SU-DHL-6 (cell line): ENCODE measurements at regions not wholly inside any gene's neighbourhood (a gene's known extent, or its start where the extent isn't known, plus 50 kb on each side); places are given as distances from the start of the nearest gene placed in this dataset.

ENCODE experiments used
- H2AFZ ChIP-seq: fragments of 200-600 bp; sonication (generic); 2 replicates; pipeline ENCODE4 v1.6.1; 2014; ENCODE audit warnings: low read depth, mild to moderate bottlenecking, moderate library complexity, mixed read lengths, antibody characterized with exemption, low read length; ENCODE audit not compliant: severe bottlenecking
- H3F3A ChIP-seq: fragments of 200-600 bp; shearing (Covaris generic); 2 replicates; pipeline ENCODE4 v1.6.0; 2016; ENCODE audit warnings: antibody characterized with exemption, mild to moderate bottlenecking; ENCODE audit not compliant: insufficient read depth
- H3K27ac ChIP-seq: fragments of 200-600 bp; sonication (generic); 2 replicates; pipeline ENCODE4 v1.5.1; 2016; ENCODE audit warnings: low read depth, mild to moderate bottlenecking, low read length, moderate library complexity, mixed read lengths
- H3K27me3 ChIP-seq: fragments of 200-600 bp; sonication (generic), shearing (Covaris generic); 2 replicates; pipeline ENCODE4 v1.6.0; 2014; ENCODE audit warnings: mild to moderate bottlenecking, low read length
- H3K36me3 ChIP-seq: fragments of 200-600 bp; sonication (generic); 2 replicates; pipeline ENCODE4 v1.6.1; 2014; ENCODE audit warnings: mild to moderate bottlenecking, low read length, mixed read lengths
- H3K4me2 ChIP-seq: fragments of 300-600, 200-600 bp; shearing (Covaris generic), sonication (generic); 2 replicates; pipeline ENCODE4 v1.6.0; 2014; ENCODE audit warnings: low read length, low read depth, mild to moderate bottlenecking; ENCODE audit not compliant: poor library complexity, severe bottlenecking
- H3K4me3 ChIP-seq: fragments of 200-600 bp; sonication (generic); 2 replicates; pipeline ENCODE4 v1.5.1; 2014; ENCODE audit warnings: antibody characterized with exemption, low read length, mild to moderate bottlenecking, mixed read lengths; ENCODE audit not compliant: insufficient read depth, poor library complexity, severe bottlenecking
- H3K79me2 ChIP-seq: fragments of 200-600 bp; sonication (generic); 2 replicates; pipeline ENCODE4 v1.6.1; 2014; ENCODE audit warnings: mild to moderate bottlenecking, low read length, moderate library complexity; ENCODE audit not compliant: insufficient read depth
- H3K9ac ChIP-seq: fragments of 200-600 bp; sonication (generic); 2 replicates; pipeline ENCODE4 v1.7.0; 2014; ENCODE audit warnings: mild to moderate bottlenecking, low read length
- H3K9me2 ChIP-seq: fragments of 200-600 bp; sonication (generic); replicated peaks from 2 replicates; pipeline ENCODE4 v1.6.1; 2014; ENCODE audit warnings: low read length; ENCODE audit not compliant: insufficient read depth
- H3K9me3 ChIP-seq: fragments of 200-600 bp; sonication (generic); 2 replicates; pipeline ENCODE4 v1.6.1; 2014; ENCODE audit warnings: low read length, mixed read lengths; ENCODE audit not compliant: insufficient read depth
- H4K20me1 ChIP-seq: fragments of 200-600 bp; sonication (generic); 2 replicates; pipeline ENCODE4 v1.6.1; 2014; ENCODE audit warnings: low read depth, mild to moderate bottlenecking, antibody characterized with exemption, low read length, moderate library complexity, mixed read lengths
- EZH2phosphoT487 ChIP-seq: fragments of 200-600 bp; sonication (generic), shearing (Covaris generic); conservative IDR thresholded peaks from 2 replicates; pipeline ENCODE4 v1.6.1; 2018; ENCODE audit warnings: mild to moderate bottlenecking, antibody characterized with exemption, low read length, moderate library complexity, mixed read lengths
- TF ChIP-seq, protein P1 (sequence below): fragments of 200-600 bp; sonication (generic); IDR thresholded peaks from one replicate; pipeline ENCODE4 v1.5.1; 2017; ENCODE audit warnings: antibody characterized with exemption, mild to moderate bottlenecking, low read length, moderate library complexity; ENCODE audit not compliant: insufficient read depth, poor library complexity, severe bottlenecking

DNA sequence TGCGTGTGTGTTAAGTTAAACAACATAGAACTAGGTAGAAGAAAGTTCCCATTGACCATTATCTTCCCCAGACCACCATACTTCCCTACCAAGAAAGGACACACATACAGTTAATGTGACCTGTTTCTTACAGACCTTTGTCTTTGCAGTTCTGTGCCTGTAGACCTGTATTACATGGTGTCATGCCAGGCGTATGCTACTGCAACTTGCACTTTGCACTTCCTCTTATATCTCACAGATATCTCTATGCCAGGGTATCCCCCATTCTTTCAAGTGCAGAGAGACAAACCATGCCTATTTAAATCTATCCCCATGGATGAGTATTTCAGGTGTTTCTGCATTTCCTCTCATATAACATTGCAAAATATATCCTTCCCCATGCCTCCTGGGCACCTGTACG, 136.8 kb upstream of the PKDCC start:
- no peak overlapping the region for H3K4me2 ChIP-seq
- H3K27me3 ChIP-seq: no peaks in the 10 kb centered on the region
- TF ChIP-seq, protein P1, sequence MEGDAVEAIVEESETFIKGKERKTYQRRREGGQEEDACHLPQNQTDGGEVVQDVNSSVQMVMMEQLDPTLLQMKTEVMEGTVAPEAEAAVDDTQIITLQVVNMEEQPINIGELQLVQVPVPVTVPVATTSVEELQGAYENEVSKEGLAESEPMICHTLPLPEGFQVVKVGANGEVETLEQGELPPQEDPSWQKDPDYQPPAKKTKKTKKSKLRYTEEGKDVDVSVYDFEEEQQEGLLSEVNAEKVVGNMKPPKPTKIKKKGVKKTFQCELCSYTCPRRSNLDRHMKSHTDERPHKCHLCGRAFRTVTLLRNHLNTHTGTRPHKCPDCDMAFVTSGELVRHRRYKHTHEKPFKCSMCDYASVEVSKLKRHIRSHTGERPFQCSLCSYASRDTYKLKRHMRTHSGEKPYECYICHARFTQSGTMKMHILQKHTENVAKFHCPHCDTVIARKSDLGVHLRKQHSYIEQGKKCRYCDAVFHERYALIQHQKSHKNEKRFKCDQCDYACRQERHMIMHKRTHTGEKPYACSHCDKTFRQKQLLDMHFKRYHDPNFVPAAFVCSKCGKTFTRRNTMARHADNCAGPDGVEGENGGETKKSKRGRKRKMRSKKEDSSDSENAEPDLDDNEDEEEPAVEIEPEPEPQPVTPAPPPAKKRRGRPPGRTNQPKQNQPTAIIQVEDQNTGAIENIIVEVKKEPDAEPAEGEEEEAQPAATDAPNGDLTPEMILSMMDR: no peak
- TF ChIP-seq EZH2phosphoT487: no peak
- no peak overlapping the region for H3K27ac ChIP-seq
- H3K4me3 ChIP-seq: no peak overlapping the region
- no peak overlapping the region for H3K9ac ChIP-seq
- H4K20me1 ChIP-seq: no peaks in the 10 kb centered on the region
- H2AFZ ChIP-seq: no peak overlapping the region
- no peaks in the 10 kb centered on the region for H3K36me3 ChIP-seq
- no peaks in the 10 kb centered on the region for H3K9me3 ChIP-seq
- no peaks in the 10 kb centered on the region for H3F3A ChIP-seq
- H3K9me2 ChIP-seq: no peaks in the 10 kb centered on the region
- H3K79me2 ChIP-seq: no peaks in the 10 kb centered on the region

DNA sequence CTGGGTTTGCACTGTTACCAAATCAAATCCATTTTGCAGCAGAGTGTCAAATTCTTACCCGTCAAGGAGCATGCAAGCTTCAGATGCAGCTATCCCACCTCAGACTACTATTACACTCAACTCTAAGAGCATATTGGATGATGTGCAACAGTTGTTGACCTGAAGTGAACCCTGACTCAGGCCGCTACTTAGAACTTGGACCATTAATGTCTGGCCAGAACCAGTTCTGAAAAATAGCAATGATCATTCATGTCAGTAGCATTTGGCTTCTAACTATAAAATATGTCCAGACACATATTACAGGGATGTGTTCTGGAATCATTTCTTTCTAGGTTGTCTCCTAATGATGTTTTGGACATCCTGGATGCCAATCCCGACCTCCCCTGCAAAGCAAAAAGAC, 135.5 kb upstream of the PKDCC start:
- H3K4me2 ChIP-seq: no peak overlapping the region
- H3K9me2 ChIP-seq: no peaks in the 10 kb centered on the region
- no peaks in the 10 kb centered on the region for H3K36me3 ChIP-seq
- H3F3A ChIP-seq: no peaks in the 10 kb centered on the region
- no peak overlapping the region for H2AFZ ChIP-seq
- no peaks in the 10 kb centered on the region for H3K27me3 ChIP-seq
- H3K9me3 ChIP-seq: no peaks in the 10 kb centered on the region
- no peaks in the 10 kb centered on the region for H3K79me2 ChIP-seq
- no peak overlapping the region for H3K9ac ChIP-seq
- H4K20me1 ChIP-seq: no peaks in the 10 kb centered on the region
- H3K27ac ChIP-seq: no peak overlapping the region
- no peak for TF ChIP-seq EZH2phosphoT487
- TF ChIP-seq, protein P1: no peak
- H3K4me3 ChIP-seq: no peak overlapping the region

DNA sequence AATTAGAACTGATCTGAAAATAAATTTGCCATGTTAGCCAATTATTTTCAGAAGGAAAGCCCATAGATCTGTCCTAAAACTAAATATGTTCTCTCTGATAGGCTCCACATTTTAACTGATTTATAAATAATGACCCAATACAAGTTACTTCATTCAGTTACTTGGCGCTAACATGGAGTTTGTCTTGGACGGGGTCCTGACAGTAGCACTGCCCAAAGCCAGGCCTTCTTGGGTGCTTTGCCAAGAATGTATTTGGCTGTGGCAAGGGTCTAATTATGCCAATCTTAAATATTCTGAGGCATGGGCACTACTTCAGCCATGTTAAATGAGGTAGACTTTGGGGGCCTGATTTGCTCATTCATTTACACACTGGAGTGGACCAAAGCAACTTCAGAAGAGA, 135.0 kb upstream of the PKDCC start:
- H4K20me1 ChIP-seq: no peaks in the 10 kb centered on the region
- H3K4me2 ChIP-seq: no peak overlapping the region
- H3K27me3 ChIP-seq: no peaks in the 10 kb centered on the region
- H3K9me3 ChIP-seq: no peaks in the 10 kb centered on the region
- H3K36me3 ChIP-seq: no peaks in the 10 kb centered on the region
- no peaks in the 10 kb centered on the region for H3K9me2 ChIP-seq
- H3K27ac ChIP-seq: no peak overlapping the region
- TF ChIP-seq EZH2phosphoT487: no peak
- TF ChIP-seq, protein P1: no peak
- H2AFZ ChIP-seq: no peak overlapping the region
- no peaks in the 10 kb centered on the region for H3K79me2 ChIP-seq
- H3F3A ChIP-seq: no peaks in the 10 kb centered on the region
- H3K4me3 ChIP-seq: no peak overlapping the region
- no peak overlapping the region for H3K9ac ChIP-seq

DNA sequence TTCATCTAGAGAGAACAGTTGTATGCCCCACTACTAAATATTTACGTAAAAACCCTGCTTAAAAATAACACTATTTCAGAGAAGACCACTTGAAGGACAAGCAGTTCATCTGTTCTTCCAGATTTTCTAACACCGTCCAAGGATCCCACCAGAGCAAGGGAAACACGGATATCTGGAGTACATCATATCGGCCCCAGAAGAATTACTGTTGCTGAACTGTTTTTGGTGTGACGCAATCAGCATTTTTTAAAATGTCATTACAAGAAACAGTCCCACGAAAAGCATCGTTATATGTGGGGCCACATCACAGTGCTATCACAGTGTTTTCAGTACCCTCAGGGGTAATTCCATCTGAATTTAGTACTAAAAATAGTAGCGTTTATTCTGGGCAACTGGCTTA, 134.5 kb upstream of the PKDCC start:
- TF ChIP-seq EZH2phosphoT487: no peak
- TF ChIP-seq, protein P1: no peak
- Histone ChIP-seq H2AFZ (no peak overlapping the region), H3K4me2 (no peak overlapping the region), H3K9ac (no peak overlapping the region), H3K4me3 (no peak overlapping the region), H3K9me3 (no peaks in the 10 kb centered on the region), H3K9me2 (no peaks in the 10 kb centered on the region), H3F3A (no peaks in the 10 kb centered on the region), H3K79me2 (no peaks in the 10 kb centered on the region), H3K36me3 (no peaks in the 10 kb centered on the region), H4K20me1 (no peaks in the 10 kb centered on the region), H3K27ac (no peak overlapping the region), H3K27me3 (no peaks in the 10 kb centered on the region)
